ENCODE measurements at regions not wholly inside any gene's neighbourhood (a gene's known extent, or its start where the extent isn't known, plus 50 kb on each side); places are given as distances from the start of the nearest gene placed in this dataset.

- CTCF ChIA-PET = no interaction called here
- no peaks in the 10 kb centered on the region for H3K79me2 ChIP-seq (ENCODE audit: control insufficient read depth, insufficient read depth, low read length)
These were observed 512.2 kb upstream of the ZNF608 start for GRCh38 chr5:125258615-125259014.

More at GRCh38 chr5:125258615-125259014, 512.2 kb upstream of the ZNF608 start:
- Histone ChIP-seq H3K4me3 (no peak overlapping the region), H3K4me1 (ENCODE audit: control insufficient read depth, insufficient read depth, low read length) (no peaks in the 10 kb centered on the region), H3K9me3 (replicated peaks; ENCODE audit: control insufficient read depth, insufficient read depth, low read length) (no peaks in the 10 kb centered on the region; the same call in 2 of the 3 replicates), H3K9ac (ENCODE audit: control insufficient read depth, insufficient read depth, low read length) (no peak overlapping the region), H4K20me1 (ENCODE audit: control insufficient read depth, insufficient read depth) (no peaks in the 10 kb centered on the region), H3K27ac (ENCODE audit: control insufficient read depth, insufficient read depth) (no peak overlapping the region), H3K36me3 (ENCODE audit: control insufficient read depth in 2 of 2, insufficient read depth in 2 of 2, low read length in 1 of 2) (no peaks in the 10 kb centered on the region), H3K4me2 (ENCODE audit: control insufficient read depth, insufficient read depth) (no peak overlapping the region), H3K27me3 (replicated peaks in 1 of 2; ENCODE audit: control insufficient read depth in 2 of 2, insufficient read depth in 2 of 2, low read length in 1 of 2) (no peaks in the 10 kb centered on the region), H2AFZ (ENCODE audit: control insufficient read depth, low read depth, low read length) (no peak overlapping the region)
- WGBS (ENCODE audit: insufficient coverage, insufficient replicate concordance, low lambda C conversion rate, missing lambda C conversion rate) = 54% methylated on average over 2 of the region's 2 CpGs
- no peak for TF ChIP-seq PAX5 (IDR thresholded peaks at IDR 0.05; ENCODE audit: borderline replicate concordance, low read depth, low read length)
- TF ChIP-seq E2F8 (IDR thresholded peaks at IDR 0.05; ENCODE audit: low read depth, partially characterized antibody) = no peak
- no peak for TF ChIP-seq TAF1 (IDR thresholded peaks at IDR 0.05; ENCODE audit: borderline replicate concordance, low read depth, low read length)
- TF ChIP-seq MYC (IDR thresholded peaks at IDR 0.05; ENCODE audit: insufficient read depth, insufficient read length, insufficient replicate concordance, low read length, severe bottlenecking) = no peak
- no peak for TF ChIP-seq CBX5 (IDR thresholded peaks at IDR 0.05; ENCODE audit: low read depth)
- no peak for TF ChIP-seq SMAD1 (IDR thresholded peaks at IDR 0.05; ENCODE audit: low read depth, partially characterized antibody)
- no peak for TF ChIP-seq PRDM15 (CRISPR knock-in tag; IDR thresholded peaks at IDR 0.05)
- TF ChIP-seq CHD2 (IDR thresholded peaks at IDR 0.05; ENCODE audit: borderline replicate concordance, low read depth, low read length) = no peak
- TF ChIP-seq CHD4 (IDR thresholded peaks at IDR 0.05) = no peak
- TF ChIP-seq ZNF24 (IDR thresholded peaks at IDR 0.05) = no peak
- TF ChIP-seq TCF12 (IDR thresholded peaks at IDR 0.05; ENCODE audit: low read depth, low read length) = no peak
- no peak for TF ChIP-seq RUNX3 (IDR thresholded peaks at IDR 0.05; ENCODE audit: low read length)
- in situ Hi-C loops (cut with MboI) = no loop called here
- ATAC-seq = no peak
- FAIRE-seq = no peak
- ChIA-PET POLR2A (no interaction called here), RAD21 (ENCODE audit: unreplicated experiment) (no interaction called here), SMC1A (ENCODE audit: uncharacterized antibody, unreplicated experiment) (no interaction called here)
- intact Hi-C loops (cut with micrococcal nuclease; ENCODE audit: unreplicated experiment) = loop anchor here (5.0 kb wide), 1 partner anchor 154 kb away; no protein-coding TSS in a partner anchor
- no TSS peak for BruUV-seq (replicated peaks)
- DNase-seq (ENCODE audit: low read depth, low spot score) = no peak

Data from GM12878 (cell line).